Hematopoietic multipotent progenitor cell treated with erythropoietin and hydrocortisone succinate and interleukin-3 and kit ligand, for 6 days (in vitro differentiated cells): ENCODE measurements at regions not wholly inside any gene's neighbourhood (a gene's known extent, or its start where the extent isn't known, plus 50 kb on each side); places are given as distances from the start of the nearest gene placed in this dataset.

ENCODE experiments used
- DNase-seq: peaks from one replicate; pipeline ENCODE4 v3.0.0-alpha.2; 2015

- no peak for DNase-seq
Measured at GRCh38 chr2:128786741-128787478, 468.2 kb upstream of the HS6ST1 start.

DNA sequence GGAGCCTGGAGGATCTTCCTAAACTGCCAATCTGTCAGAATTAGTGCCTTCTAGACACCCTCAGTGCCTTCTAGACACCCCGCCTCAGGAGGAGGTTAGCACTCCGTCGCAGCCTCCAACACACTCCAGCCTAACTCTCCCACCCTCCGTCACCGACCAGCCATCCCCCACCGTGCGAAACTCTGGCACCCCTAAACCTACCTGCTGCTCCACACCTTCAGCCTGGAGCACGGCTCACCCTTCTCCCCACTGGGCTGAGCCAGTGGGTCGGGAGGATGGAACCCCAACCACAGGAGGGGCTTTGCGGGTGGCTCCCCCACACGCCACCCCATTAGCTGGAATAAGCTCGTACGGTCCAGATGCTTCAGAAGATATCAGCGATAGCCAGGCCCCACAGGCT, 468.9 kb upstream of the HS6ST1 start:
- DNase-seq, result no peak

DNA sequence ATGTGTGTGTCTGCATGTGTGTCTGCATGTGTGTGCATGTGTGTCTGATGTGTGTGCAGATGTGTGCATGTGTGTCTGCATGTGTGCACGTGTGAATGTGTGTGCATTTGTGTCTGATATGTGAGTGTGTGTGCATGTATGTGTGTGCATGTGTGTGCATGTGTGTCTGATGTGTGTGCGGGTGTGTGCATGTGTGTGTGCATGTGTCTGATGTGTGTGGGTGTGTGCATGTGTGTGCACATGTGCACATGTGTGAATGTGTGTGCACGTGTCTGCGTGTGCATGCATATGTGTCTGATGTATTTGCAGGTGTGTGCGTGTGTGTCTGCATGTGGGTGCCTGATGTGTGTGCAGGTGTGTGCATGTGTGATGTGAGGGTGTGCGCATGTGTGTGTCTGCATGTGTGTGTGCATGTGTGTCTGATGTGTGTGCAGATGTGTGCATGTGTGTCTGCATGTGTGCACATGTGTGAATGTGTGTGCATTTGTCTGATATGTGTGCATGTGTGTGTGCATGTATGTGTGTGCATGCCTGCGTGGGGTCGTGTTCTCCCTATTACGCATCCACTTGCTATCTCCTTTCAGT, 470.1 kb upstream of the HS6ST1 start:
- DNase-seq, result no peak

DNA sequence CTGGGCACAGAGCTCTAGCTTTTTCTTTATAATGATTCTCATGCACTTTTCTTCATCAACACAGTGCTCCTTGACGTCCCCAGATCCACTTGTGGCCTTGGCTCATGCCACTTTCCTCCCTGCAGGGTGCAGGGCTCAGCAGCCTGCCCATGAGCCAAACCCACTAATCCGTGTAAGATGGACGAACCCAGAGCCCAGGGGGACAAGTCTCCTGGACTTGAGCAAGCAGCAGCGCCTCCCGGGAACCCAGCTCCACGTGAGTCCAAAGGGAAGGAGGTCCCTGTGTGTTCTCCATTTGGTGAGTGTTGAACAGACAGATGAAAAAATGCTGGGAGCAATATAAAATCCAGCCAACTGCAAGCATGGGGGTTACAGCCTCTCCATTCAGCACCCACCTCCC, 470.6 kb upstream of the HS6ST1 start:
- DNase-seq, result no peak

DNA sequence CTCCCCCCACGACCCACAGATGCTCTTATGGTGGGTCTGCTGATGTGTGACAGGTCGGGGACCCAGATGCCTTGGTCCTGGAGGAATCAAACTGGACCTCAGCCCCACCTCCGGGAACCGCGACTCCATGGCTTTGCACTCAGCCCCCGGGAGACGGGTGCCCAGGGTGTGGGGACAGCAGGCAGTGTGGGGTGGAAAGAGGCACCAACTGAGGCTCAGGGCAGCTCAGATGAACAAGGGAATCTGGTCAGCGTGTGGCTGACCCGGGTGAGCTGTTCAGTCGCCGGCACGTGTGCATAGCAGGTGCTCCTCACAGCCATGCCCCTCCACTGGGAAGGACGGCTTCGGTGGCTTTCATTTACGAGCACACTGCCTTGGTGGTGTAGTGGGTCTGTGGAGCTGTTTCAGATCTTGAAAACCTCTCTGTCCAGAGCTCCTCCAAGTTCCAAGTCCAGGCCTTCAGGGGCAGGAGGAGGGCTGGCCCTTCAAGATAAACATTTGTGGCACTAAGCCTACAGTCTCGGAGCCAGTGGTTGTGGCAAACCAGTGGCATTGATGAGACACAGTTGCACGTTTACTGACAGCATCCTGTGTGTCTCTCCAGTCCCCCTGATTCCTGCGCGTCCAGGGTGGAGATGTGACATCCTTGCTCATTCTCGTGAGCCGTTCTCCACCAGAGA, 471.2 kb upstream of the HS6ST1 start:
- no peak for DNase-seq

DNA sequence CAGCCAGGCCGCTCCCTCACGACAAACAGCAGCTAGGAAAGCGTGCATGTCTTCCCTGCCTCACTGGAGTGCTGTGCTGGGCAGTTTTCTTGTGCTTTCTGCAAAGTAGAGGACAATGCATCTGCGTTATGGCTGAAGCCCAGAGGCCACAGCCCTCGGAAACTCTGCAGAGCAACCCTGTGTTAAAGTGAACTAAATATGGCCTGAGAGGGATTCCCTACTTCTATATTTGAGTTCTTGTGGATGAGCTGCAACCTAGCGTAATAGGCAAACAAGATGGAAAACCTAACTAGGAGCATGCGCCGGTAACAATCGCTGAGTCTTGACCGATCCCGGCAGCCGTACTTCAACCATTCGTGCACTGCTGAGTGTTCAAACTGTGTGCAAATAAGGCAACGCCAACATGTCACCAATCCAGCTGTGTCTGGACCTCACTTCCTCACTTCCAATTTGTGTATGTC, 471.9 kb upstream of the HS6ST1 start:
- DNase-seq, result no peak

DNA sequence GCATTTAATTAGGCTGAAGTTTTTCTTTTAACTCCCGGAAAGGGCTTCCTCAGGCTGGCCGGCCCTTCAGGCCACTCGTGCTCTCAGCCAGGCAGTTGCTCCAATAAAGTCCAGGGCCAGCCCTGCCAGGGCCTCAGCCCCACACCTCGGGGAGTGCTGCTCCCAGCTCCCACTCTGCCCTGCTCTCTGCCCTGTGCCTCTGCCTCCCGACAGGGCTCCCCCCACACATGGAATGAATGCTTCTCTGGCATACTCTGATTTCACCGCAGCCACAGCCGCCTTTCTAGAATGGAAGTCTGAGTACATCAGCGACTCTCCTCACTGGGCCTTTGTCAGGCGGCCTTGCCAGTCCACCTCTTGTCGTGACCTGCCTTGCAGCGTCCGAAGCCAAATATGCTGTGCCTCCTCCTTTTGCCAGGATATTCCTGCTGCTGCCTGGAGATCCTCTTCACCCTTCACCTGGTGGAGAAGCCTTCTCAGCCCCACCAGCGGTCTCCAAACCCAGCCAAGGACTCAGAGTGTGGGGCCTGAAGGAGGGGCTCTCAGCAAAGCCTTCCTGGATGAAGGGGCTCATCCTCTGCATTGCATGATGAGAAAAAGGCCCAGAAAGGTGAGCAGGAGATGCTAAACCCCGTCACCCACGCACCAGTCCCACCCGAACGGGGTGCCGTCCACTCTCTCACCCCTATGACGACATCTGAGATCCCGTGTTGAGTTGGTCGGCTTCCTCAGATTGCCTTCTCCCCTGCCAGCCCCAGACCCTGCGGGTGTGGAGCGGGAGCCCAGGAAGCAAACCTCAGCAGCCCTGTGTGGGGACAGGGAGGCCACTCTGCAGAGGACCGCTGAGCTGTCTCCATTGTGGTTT, 472.7 kb upstream of the HS6ST1 start:
- DNase-seq, result no peak

DNA sequence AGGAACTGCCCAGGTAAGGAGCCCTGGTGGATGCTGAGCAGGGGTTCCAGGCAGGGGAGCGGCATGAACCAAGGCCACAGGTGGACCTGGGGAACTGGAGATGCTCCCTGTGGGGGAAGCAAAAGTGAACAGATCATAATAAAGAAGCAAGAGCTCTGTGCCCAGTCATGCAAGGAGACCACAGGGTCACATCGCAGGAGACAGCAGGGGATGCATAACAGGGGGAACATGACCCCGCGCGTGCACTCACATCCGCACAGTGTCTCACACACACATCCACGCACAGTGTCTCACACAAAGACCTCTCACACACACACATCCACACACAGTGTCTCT, 473.3 kb upstream of the HS6ST1 start:
- DNase-seq, result no peak

DNA sequence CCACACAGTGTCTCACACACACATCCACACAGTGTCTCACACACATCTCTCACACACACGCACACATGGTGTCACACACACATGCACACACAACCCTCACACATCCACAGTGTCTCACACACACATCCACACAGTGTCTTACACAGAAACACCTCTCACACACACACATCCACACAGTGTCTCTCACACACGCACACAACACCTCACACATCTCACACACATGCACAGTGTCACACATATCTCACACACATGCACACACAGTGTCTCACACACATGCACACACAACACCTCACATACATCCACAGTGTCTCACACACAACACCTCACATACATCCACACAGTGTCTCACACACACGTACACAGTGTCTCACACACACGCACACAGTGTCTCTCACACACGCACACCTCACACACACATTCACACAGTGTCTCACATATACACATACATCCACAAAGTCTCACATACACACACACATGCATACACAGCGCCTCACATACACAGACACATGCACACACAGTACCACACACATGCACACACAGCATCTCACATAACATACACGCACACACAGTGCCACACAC, 473.9 kb upstream of the HS6ST1 start:
- DNase-seq, result no peak

- DNase-seq, result no peak
Measured at GRCh38 chr2:128793404-128793803, 474.7 kb upstream of the HS6ST1 start.

GRCh38 chr2:128794285-128794684, 475.6 kb upstream of the HS6ST1 start:
- no peak for DNase-seq

DNA sequence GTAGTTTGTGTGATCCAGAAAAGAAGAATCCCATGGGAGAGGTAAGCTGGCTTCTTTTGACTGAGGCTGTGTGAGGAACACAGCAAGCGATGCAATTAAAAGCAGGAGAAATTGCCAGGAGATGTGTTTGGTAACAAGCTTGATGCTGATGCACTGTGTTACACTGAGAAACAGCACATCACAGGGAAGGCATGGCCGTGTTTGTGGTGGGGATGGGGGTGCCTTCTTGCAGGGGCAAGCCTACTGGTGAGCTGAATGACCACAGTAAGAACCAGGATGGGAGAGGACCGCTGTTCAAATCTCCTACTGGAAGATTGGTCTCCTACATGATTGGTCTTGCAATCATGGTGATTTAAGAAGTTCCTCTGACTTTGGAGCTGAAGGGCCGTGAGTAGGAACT, 477.7 kb upstream of the HS6ST1 start:
- no peak for DNase-seq

GRCh38 chr2:128797092-128797491, 478.4 kb upstream of the HS6ST1 start:
- DNase-seq, result no peak

- DNase-seq, result no peak
Measured at GRCh38 chr2:128797533-128797932, 478.9 kb upstream of the HS6ST1 start.

GRCh38 chr2:128797937-128798336, 479.3 kb upstream of the HS6ST1 start:
- DNase-seq, result no peak

DNA sequence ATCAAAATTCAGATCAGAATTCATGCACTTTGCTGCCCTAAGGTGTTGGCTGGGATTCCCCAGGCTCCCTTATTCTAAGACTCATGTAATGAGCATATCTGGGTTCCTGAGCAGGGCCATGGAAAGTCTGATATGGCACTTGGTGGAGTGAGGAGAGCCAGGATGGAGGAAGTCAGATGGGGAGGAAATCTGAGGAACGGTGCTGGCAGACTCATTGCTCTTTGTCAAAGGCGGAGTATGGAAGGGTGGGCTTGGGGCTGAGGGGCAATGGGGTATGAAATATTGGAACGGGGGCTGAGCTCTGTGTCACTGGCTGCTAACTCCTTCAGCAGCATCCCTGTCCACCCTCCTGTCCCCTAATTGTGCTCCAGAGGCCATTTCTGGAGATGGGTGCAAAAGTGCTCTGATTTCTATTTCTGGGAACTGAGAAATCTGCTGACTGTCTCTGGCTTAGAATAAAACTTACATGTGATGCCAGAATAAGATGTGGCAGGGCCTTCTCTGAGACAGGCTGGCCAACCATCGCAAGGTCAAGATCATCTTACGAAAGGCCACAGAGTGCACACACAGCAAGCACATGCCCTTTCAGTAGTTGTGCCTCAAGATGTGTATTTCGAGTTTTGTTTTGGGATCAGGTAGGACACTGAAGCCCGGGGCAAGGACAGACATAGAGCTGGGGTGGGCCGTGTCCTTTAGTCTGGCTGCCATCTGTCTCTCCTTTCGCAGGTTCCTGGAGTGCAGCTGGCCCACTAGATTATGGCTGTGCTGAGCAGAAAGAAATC, 480.0 kb upstream of the HS6ST1 start:
- no peak for DNase-seq

GRCh38 chr2:128799284-128799552, 480.6 kb upstream of the HS6ST1 start:
- no peak for DNase-seq

- no peak for DNase-seq
Measured at GRCh38 chr2:128799730-128800129, 481.1 kb upstream of the HS6ST1 start.

DNA sequence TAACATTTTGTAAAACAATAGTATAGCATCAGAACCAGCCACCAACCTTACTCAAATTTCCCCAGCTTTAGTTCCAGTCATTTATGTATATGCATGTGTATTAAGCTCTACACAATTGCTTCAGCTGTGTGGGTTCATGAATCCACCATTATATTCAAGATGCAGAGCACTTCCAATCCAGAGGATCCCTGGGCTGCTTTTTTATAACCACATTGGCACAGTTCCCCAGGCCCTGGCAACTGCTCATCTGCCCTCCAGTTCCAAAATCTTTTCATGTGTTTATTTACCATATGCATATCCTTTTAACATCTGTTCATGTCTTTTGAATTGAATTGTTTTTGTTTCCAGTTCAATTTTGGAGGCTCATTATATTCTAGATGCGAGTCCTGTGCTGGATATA, 482.9 kb upstream of the HS6ST1 start:
- no peak for DNase-seq

DNA sequence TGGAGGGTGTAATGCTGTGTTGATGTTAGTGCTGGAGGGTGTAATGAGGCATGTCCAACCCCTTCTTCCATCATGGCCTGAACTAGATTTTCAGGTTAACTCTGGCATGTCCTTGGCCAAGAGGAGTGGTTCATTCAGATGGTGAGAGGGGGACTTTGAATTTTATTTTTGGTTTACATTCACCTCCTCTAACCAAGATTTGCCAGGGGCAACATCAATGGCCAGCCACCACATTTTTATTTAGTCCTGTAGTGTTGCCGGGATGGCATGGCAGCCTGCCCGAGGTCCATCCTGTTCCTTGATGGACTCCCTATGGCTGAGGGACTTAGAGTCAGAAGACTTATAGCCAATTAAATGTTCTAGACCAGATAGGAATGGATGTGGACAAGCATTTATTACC, 484.6 kb upstream of the HS6ST1 start:
- DNase-seq, result no peak

DNA sequence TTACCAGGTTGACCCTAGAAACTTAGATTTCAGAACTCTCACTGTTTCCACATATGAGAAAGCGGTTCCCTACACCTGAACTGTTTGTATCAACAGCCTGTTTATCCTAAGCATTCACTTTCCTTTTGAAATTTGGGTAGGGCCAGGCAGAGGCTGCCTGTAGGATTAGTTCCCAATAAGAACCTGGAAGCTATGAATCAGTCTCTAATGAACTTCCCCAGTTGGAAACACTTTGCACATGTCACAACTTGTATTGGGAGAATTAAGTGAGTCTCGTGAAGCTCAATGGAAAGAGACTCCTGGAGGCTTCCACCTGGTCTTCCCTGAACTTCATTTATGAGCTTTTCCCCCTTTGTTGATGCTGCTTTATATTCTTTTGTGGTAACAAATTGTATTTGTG, 486.6 kb upstream of the HS6ST1 start:
- DNase-seq, result no peak

DNA sequence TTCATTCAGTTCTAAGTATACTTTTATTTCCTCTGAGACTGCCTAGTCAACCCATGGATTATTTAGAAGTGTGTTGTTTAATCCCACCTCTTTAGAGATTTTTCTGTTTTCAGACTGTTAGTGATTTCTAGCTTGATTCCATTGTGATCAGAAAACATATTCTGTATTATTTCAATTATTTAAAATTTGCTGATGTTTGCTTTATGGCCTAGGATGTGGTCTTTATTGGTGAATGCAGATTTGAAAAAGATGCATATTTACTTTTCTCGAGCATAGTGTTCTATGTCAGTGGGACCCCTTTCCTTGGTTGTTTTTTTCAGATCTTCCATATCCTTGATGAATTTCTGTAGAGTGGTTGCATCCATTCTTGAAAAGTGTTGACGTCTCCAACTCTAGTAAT, 487.2 kb upstream of the HS6ST1 start:
- no peak for DNase-seq

- no peak for DNase-seq
Measured at GRCh38 chr2:128807317-128807716, 488.6 kb upstream of the HS6ST1 start.
